K562 (cell line): ENCODE measurements at regions not wholly inside any gene's neighbourhood (a gene's known extent, or its start where the extent isn't known, plus 50 kb on each side); places are given as distances from the start of the nearest gene placed in this dataset.

Source experiments
- ATAC-seq: fragments of 200-7000 bp; cut with Tn5 transposase; 3 replicates; pipeline ENCODE4 v1.9.1; 2020; ENCODE audit warnings: moderate library complexity
- BruUV-seq: library from RNA; stranded (reverse); fragments of 400-500 nt; replicated peaks from 2 replicates; lab custom pipeline; 2021; lab: Mats Ljungman, UMichigan
- CTCF ChIA-PET: fragments of 300-600 bp; formaldehyde crosslinking; extraction: SDS; loops from one replicate; lab custom pipeline; 2021; ENCODE audit warnings: low intra/inter-chr PET ratio; lab: Yijun Ruan, JAX
- POLR2A ChIA-PET: fragments of 300-600, 350-650 bp; sonication (Branson Sonifier 250); formaldehyde crosslinking; extraction: SDS; loops from one replicate; lab custom pipeline; 2021; ENCODE audit warnings: antibody characterized with exemption, inconsistent platforms; lab: Yijun Ruan, JAX
- DNase-seq, 4 experiments: peaks; one replicate each; pipeline versions ENCODE4 v3.0.0 to v3.0.0-alpha.2; 2011 to 2018; ENCODE audit warnings: low spot score in 3 of 4, mixed read lengths in 3 of 4; ENCODE audit errors: extremely low read depth in 1 of 4
- FAIRE-seq: peaks from 2 replicates; lab custom pipeline; 2011; peaks lifted over from hg19 to GRCh38; lab: Jason Lieb, UNC
- H2AFZ ChIP-seq: 2 replicates; pipeline ENCODE4 v1.6.0; 2011; ENCODE audit warnings: low read depth, low read length, control low read depth, inconsistent platforms
- H3K27ac ChIP-seq: fragments of 200-600 bp; 3 replicates; pipeline ENCODE4 v1.8.0; 2011; ENCODE audit warnings: low read depth, mild to moderate bottlenecking, control low read depth, inconsistent platforms, low read length, moderate library complexity, mixed read lengths; ENCODE audit errors: extremely low read depth
- H3K27me3 ChIP-seq, 2 experiments: fragments of 300-600 bp in 1 of 2; 2 replicates in 1 of 2; 3 replicates in 1 of 2; pipeline versions ENCODE4 v1.6.0 to v1.8.0; 2011; ENCODE audit warnings: inconsistent platforms in 2 of 2, low read length in 2 of 2, mild to moderate bottlenecking in 1 of 2, mixed read lengths in 1 of 2, moderate library complexity in 1 of 2; ENCODE audit not compliant: control insufficient read depth in 2 of 2, insufficient read depth in 2 of 2
- H3K36me3 ChIP-seq: fragments of 300-600 bp; 3 replicates; pipeline ENCODE4 v1.8.0; 2011; ENCODE audit warnings: mild to moderate bottlenecking, low read length, inconsistent platforms; ENCODE audit not compliant: control insufficient read depth, insufficient read depth
- H3K4me1 ChIP-seq, 2 experiments: fragments of 200-600 bp in 1 of 2; replicated peaks in 1 of 2; 2 replicates in 1 of 2; 3 replicates in 1 of 2; pipeline versions ENCODE4 v1.5.1 to v1.8.0; 2011; ENCODE audit warnings: inconsistent platforms in 2 of 2, low read length in 2 of 2, mild to moderate bottlenecking in 1 of 2, mixed read lengths in 1 of 2, moderate library complexity in 1 of 2; ENCODE audit not compliant: control insufficient read depth in 2 of 2, insufficient read depth in 2 of 2
- H3K4me2 ChIP-seq: 2 replicates; pipeline ENCODE4 v1.6.1; 2011; ENCODE audit warnings: low read length, control low read depth, inconsistent platforms, mixed read lengths; ENCODE audit not compliant: insufficient read depth
- H3K4me3 ChIP-seq: fragments of 200-600 bp; sonication (generic), shearing (Covaris generic); 2 replicates; pipeline ENCODE4 v1.5.1; 2016; ENCODE audit warnings: control low read depth, inconsistent platforms
- H3K79me2 ChIP-seq: fragments of 200-600 bp; 3 replicates; pipeline ENCODE4 v1.8.0; 2011; ENCODE audit warnings: low read length, inconsistent platforms; ENCODE audit not compliant: control insufficient read depth, insufficient read depth
- H3K9ac ChIP-seq, 2 experiments: 2 replicates each; pipeline versions ENCODE4 v1.6.0 to v1.6.1; 2011; ENCODE audit warnings: low read depth in 2 of 2, low read length in 2 of 2, control low read depth in 1 of 2, inconsistent platforms in 1 of 2, mild to moderate bottlenecking in 1 of 2, mixed read lengths in 1 of 2; ENCODE audit not compliant: insufficient read depth in 1 of 2
- H3K9me1 ChIP-seq: one replicate; pipeline ENCODE4 v1.6.0; 2011; ENCODE audit warnings: inconsistent platforms, mild to moderate bottlenecking, low read length, moderate library complexity; ENCODE audit not compliant: control insufficient read depth, insufficient read depth
- H3K9me3 ChIP-seq: replicated peaks from 2 replicates; pipeline ENCODE4 v1.5.1; 2011; ENCODE audit warnings: low read depth, low read length, inconsistent platforms; ENCODE audit not compliant: control insufficient read depth, insufficient read depth
- H4K20me1 ChIP-seq: replicated peaks from 2 replicates; pipeline ENCODE4 v1.6.1; 2011; ENCODE audit warnings: low read length, inconsistent platforms, mixed read lengths; ENCODE audit not compliant: control insufficient read depth, insufficient read depth
- CCNT2 ChIP-seq: IDR thresholded peaks from 2 replicates; pipeline ENCODE4 v1.6.1; 2011; ENCODE audit warnings: borderline replicate concordance, low read depth, mild to moderate bottlenecking, moderate library complexity, mixed read lengths, low read length; ENCODE audit not compliant: insufficient read length; ENCODE audit errors: extremely low read depth
- EHMT2 ChIP-seq: fragments of 450-650 bp; IDR thresholded peaks from 2 replicates; pipeline ENCODE4 v1.6.1; 2018; ENCODE audit warnings: antibody characterized with exemption
- HES1 ChIP-seq: fragments of 450-650 bp; IDR thresholded peaks from 2 replicates; pipeline ENCODE4 v1.6.1; 2016; ENCODE audit warnings: low read depth, mild to moderate bottlenecking, moderate library complexity
- POLR2G ChIP-seq: fragments of 200-400 bp; formaldehyde crosslinking; IDR thresholded peaks from 2 replicates; pipeline ENCODE4 v1.6.1; 2017; ENCODE audit warnings: low read depth, mild to moderate bottlenecking, antibody characterized with exemption, low read length, moderate library complexity
- SRSF3 ChIP-seq: fragments of 200-400 bp; formaldehyde crosslinking; IDR thresholded peaks from 2 replicates; pipeline ENCODE4 v1.6.1; 2016; ENCODE audit warnings: mild to moderate bottlenecking, low read length, moderate library complexity; ENCODE audit not compliant: insufficient read depth
- TRIM28 ChIP-seq: fragments of 450-650 bp; IDR thresholded peaks from 2 replicates; pipeline ENCODE4 v1.6.1; 2017
- ZNF280A ChIP-seq: fragments of 450-650 bp; IDR thresholded peaks from 2 replicates; pipeline ENCODE4 v1.6.1; 2018; ENCODE audit warnings: mild to moderate bottlenecking, low read depth; ENCODE audit not compliant: partially characterized antibody
- ZNF408 ChIP-seq: fragments of 250-450 bp; sonication (Bioruptor Pico); IDR thresholded peaks from 2 replicates; pipeline ENCODE4 v1.4.0; 2020; ENCODE audit warnings: low read depth, mild to moderate bottlenecking, moderate library complexity
- ZNF512 ChIP-seq: IDR thresholded peaks from 2 replicates; pipeline ENCODE4 v1.6.1; 2016; ENCODE audit warnings: missing genetic modification characterization, missing compliant biosample characterization
- ZNF668 ChIP-seq: fragments of 250-450 bp; sonication (Bioruptor Pico); IDR thresholded peaks from 2 replicates; pipeline ENCODE4 v1.8.0; 2022; ENCODE audit warnings: mild to moderate bottlenecking, inconsistent platforms
- in situ Hi-C: fragments of 300-500 bp; cut with MboI; formaldehyde crosslinking; loops from 4 replicates; pipeline ENCODE4 v1.15.0; 2018; ENCODE audit warnings: inconsistent platforms, mixed read lengths
- intact Hi-C: fragments of 100-400 bp; cut with micrococcal nuclease; formaldehyde crosslinking; loops from 2 replicates; pipeline ENCODE4 v1.14.2; 2022

- TF ChIP-seq ZNF280A (no peak), HES1 (no peak), ZNF668 (CRISPR knock-in tag) (no peak), SRSF3 (no peak)
These were observed 68.8 kb upstream of the NTRK2 start (continued) for GRCh38 chr9:84600739-84601138.

- intact Hi-C loops = no loop called here
- no peak overlapping the region for H3K27ac ChIP-seq
- no peak for TF ChIP-seq TRIM28
- no peak for TF ChIP-seq EHMT2
- TF ChIP-seq ZNF512 (tag) = peak; percentile 56
- TF ChIP-seq POLR2G = no peak
- no peak for TF ChIP-seq CCNT2
- no peak for TF ChIP-seq ZNF408 (CRISPR knock-in tag)
- H3K4me3 ChIP-seq = no peak overlapping the region
- FAIRE-seq (no peak), DNase-seq (no peak), ATAC-seq (no peak)
- H3K9me3 ChIP-seq = no peaks in the 10 kb centered on the region
- no peaks in the 10 kb centered on the region for H3K4me1 ChIP-seq
- no peak overlapping the region for H2AFZ ChIP-seq
- H3K9ac ChIP-seq = no peak overlapping the region
- in situ Hi-C loops = no loop called here
- ChIA-PET POLR2A (no interaction called here), CTCF (no interaction called here)
- H4K20me1 ChIP-seq = no peaks in the 10 kb centered on the region
- H3K9me1 ChIP-seq = no peaks in the 10 kb centered on the region
- H3K79me2 ChIP-seq = no peaks in the 10 kb centered on the region
- H3K36me3 ChIP-seq = no peaks in the 10 kb centered on the region
- no TSS peak for BruUV-seq
- H3K4me2 ChIP-seq = no peak overlapping the region
- H3K27me3 ChIP-seq = no peaks in the 10 kb centered on the region
These were observed 65.3 kb upstream of the NTRK2 start for GRCh38 chr9:84604223-84604622.
